ENCODE measurements at regions not wholly inside any gene's neighbourhood (a gene's known extent, or its start where the extent isn't known, plus 50 kb on each side); places are given as distances from the start of the nearest gene placed in this dataset.

DNA sequence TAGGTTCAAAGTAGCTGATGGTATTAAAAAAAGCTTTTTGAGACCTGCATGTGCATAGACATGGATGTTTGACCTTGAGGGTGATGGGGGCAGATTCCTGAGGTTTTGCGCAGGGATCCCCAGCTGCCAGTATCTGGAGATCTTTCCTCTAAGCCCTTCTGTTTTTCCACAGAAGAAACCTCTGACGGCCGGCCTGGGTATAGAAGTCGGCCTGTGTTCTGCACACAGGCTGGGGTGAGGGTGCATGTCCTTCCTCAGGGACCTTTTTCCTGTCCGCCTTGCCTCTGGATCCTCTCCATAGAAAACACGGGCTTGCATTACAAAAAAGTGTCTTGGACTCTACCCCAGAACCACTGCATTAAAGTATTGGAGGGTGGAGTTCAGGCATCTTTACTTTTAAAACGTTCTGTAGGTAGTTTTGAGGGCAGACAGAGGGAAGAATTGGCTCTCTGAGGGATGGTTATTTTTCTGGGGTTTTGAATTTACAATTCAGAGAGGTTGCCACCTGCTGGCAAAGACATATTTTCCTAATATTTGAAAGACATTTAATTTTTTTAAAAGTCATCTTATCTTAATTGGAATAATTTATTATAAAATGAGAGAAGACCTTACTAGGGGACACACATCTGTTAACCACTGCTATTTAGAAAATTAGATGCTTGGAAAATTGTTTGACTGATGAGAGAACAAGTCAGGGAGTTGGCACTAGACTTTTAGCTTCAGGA lies 350.6 kb downstream of the DCDC2C start:
- TF ChIP-seq FOXP2 (optimal IDR thresholded peaks at IDR 0.05; ENCODE audit: borderline replicate concordance, extremely low read depth, extremely low read length, insufficient read depth) (no peak), POLR2AphosphoS5 (IDR thresholded peaks at IDR 0.05; ENCODE audit: low read depth, low read length) (no peak), SIN3A (IDR thresholded peaks at IDR 0.05; ENCODE audit: borderline replicate concordance, insufficient read depth, low read length) (no peak)

GRCh38 chr2:4066217-4066616 lies 362.8 kb downstream of the DCDC2C start:
- no peak for TF ChIP-seq FOXP2 (optimal IDR thresholded peaks at IDR 0.05; ENCODE audit: borderline replicate concordance, extremely low read depth, extremely low read length, insufficient read depth)
- no peak for TF ChIP-seq SIN3A (IDR thresholded peaks at IDR 0.05; ENCODE audit: borderline replicate concordance, insufficient read depth, low read length)
- TF ChIP-seq TAF1 (IDR thresholded peaks at IDR 0.05; ENCODE audit: borderline replicate concordance, insufficient read depth, low read length) = no peak
- TF ChIP-seq REST (IDR thresholded peaks at IDR 0.05; ENCODE audit: insufficient read depth in 1 of 2, low read depth in 2 of 2, low read length in 2 of 2) = no peak
- no peak for TF ChIP-seq POLR2AphosphoS5 (IDR thresholded peaks at IDR 0.05; ENCODE audit: low read depth, low read length)

GRCh38 chr2:4073026-4073569 lies 369.7 kb downstream of the DCDC2C start:
- TF ChIP-seq POLR2AphosphoS5 (IDR thresholded peaks at IDR 0.05; ENCODE audit: low read depth, low read length) (no peak), FOXP2 (optimal IDR thresholded peaks at IDR 0.05; ENCODE audit: borderline replicate concordance, extremely low read depth, extremely low read length, insufficient read depth) (no peak), REST (IDR thresholded peaks at IDR 0.05; ENCODE audit: insufficient read depth in 1 of 2, low read depth in 2 of 2, low read length in 2 of 2) (no peak), SIN3A (IDR thresholded peaks at IDR 0.05; ENCODE audit: borderline replicate concordance, insufficient read depth, low read length) (no peak), TAF1 (IDR thresholded peaks at IDR 0.05; ENCODE audit: borderline replicate concordance, insufficient read depth, low read length) (no peak)

GRCh38 chr2:4077017-4077416 lies 373.6 kb downstream of the DCDC2C start:
- TF ChIP-seq SIN3A (IDR thresholded peaks at IDR 0.05; ENCODE audit: borderline replicate concordance, insufficient read depth, low read length) = no peak
- TF ChIP-seq REST (IDR thresholded peaks at IDR 0.05; ENCODE audit: insufficient read depth in 1 of 2, low read depth in 2 of 2, low read length in 2 of 2) = no peak
- TF ChIP-seq FOXP2 (optimal IDR thresholded peaks at IDR 0.05; ENCODE audit: borderline replicate concordance, extremely low read depth, extremely low read length, insufficient read depth) = no peak
- TF ChIP-seq TAF1 (IDR thresholded peaks at IDR 0.05; ENCODE audit: borderline replicate concordance, insufficient read depth, low read length) = no peak
- TF ChIP-seq POLR2AphosphoS5 (IDR thresholded peaks at IDR 0.05; ENCODE audit: low read depth, low read length) = no peak

DNA sequence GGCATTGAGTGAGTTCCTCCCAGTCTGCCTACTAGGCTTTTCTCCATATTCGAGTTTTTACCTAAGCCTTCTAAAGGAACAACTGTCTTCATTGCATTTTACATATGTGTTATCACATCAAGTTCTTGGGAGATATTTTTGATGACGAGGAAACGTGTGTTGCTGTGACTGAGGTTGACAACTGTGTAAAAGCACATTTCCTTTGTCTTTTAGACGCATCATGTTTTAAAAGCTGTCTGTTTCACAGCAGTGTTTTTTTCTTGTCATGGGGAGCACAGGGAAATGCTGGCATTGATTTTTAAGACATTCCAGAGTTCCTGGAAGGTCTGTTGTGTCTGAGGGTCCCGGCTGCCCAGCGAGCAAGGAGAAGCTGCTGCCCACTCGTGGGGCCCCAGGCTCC lies 381.8 kb downstream of the DCDC2C start:
- TF ChIP-seq SIN3A (IDR thresholded peaks at IDR 0.05; ENCODE audit: borderline replicate concordance, insufficient read depth, low read length) (no peak), POLR2AphosphoS5 (IDR thresholded peaks at IDR 0.05; ENCODE audit: low read depth, low read length) (no peak), TAF1 (IDR thresholded peaks at IDR 0.05; ENCODE audit: borderline replicate concordance, insufficient read depth, low read length) (no peak), REST (IDR thresholded peaks at IDR 0.05; ENCODE audit: insufficient read depth in 1 of 2, low read depth in 2 of 2, low read length in 2 of 2) (no peak), FOXP2 (optimal IDR thresholded peaks at IDR 0.05; ENCODE audit: borderline replicate concordance, extremely low read depth, extremely low read length, insufficient read depth) (no peak)
